HG03064 (cell line): ENCODE measurements at regions not wholly inside any gene's neighbourhood (a gene's known extent, or its start where the extent isn't known, plus 50 kb on each side); places are given as distances from the start of the nearest gene placed in this dataset.
"Not testable (repeated sequence)": the region's sequence is repeated elsewhere in the genome, so short reads cannot be mapped to it uniquely, and the experiment has no call there.

Source experiments
- ATAC-seq: cut with Tn5 transposase; IDR thresholded peaks from one replicate; pipeline ENCODE4 v1.9.1; 2021; ENCODE audit warnings: low read depth; ENCODE audit not compliant: unreplicated experiment

DNA sequence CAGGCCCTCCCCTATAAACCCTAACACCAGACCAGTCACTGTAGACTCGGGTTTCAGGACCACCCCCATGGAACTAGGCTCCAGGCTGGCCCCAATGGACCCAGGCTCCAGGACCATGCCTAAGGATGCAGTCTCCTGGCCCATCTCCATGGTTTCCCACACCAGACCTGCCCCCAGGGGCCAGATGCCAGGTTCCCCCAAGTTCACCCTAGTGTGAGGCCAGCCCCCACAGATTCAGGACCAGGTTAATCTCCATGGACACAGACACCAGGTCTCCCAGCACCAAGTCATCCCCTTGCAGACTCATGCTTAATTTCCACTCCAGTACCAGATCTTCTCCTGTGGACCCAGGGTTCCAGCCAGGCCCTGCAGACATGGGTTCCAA is 103.8 kb upstream of the LANCL2 start:
- no peak for ATAC-seq

DNA sequence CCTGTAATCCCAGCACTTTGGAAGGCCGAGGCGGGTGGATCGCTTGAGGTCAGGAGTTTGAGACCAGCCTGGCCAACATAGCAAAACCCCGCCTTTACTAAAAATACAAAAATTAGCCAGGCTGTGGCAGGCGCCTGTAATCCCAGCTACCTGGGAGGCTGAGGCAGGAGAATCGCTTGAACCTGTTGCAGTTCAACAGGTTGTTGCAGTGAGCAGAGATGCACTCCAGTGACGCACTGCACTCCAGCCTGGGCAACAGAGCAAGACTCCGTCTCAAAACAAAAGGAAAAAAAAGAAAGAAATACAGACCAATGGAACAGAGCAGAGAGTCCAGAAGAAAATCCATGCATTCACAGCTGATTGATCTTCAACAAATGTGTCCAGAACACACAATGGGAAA is 99.8 kb upstream of the LANCL2 start:
- not testable (repeated sequence) for ATAC-seq

DNA sequence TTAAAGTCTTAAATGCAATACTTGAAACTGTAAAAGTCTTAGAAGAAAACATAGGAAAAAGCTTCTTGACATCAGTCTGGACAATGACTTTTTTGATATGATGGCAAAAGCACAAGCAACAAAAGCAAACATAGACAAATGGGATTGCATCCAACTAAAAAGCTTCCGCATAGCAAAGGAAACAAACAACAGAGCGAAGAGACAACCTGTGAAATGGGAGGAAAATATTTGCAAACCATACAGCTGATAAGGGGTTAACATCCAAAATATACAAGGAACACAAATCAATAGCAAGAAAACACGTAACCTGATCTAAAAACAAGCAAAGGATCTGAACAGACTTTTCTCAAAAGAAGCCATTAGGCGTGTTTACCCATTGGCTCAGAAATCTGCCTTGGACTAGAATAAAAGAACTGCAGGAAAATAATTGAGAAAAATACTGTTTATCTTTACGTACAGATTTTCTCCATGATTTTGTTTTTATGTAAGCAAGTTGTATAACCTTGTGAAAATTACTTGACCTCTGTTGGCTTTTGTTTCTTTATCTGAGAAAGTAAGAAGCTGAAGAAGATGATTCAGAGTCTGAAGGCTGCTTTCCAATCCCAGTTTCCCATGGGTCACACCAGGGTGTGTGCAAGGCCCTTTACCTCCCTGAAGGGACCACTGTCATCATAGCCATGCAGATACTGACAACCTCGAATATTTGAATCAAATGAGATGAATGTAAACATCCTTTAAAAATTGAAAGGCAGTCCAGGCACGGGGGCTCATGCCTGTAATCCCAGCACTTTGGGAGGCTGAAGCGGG is 99.1 kb upstream of the LANCL2 start:
- ATAC-seq, result no peak

DNA sequence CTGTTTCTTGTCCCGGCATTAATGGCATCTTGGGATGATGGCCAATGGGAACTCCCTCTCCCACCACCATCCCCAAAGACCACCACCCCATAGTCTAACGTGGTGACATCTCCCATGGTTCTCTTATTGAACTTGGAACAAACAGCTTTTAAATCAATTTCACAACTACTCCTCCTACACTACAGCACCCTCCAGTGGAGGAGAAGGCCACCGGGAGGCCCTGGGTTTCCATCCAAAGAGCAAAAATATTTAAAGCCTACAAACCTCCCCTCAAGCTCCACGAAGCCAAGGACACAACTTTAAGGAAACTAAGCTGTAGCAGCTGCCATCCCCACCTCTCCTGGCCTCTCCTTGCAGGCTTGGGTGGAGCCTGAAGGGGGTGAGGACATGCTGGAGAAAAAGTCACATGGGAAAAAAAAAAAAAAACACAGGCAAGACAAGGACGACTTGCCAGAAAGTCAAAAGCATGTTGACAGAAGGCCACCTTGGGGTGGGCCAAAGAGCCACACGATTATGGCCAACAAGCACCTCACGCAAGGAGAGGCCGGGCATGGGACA is 94.0 kb upstream of the LANCL2 start:
- no peak for ATAC-seq

DNA sequence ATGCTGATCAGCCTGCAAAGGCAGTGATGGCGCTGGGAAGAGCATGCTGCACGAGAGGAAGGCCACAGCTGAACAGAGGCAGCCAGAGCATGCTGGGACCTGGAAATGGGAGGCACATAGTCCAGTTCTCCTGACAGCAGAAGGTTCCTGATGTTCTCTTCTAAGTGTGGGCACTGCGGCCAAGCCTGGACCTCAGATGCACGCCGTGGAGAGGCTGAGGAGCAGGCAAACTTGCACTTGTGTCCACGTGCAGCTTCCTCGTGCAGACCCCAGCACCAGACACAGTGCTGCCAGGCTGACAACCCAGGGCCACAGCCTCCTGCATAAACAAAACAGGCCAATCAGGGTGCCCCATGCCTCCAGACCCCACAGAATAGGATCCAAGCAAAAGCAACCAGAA is 93.5 kb upstream of the LANCL2 start:
- ATAC-seq, result no peak

DNA sequence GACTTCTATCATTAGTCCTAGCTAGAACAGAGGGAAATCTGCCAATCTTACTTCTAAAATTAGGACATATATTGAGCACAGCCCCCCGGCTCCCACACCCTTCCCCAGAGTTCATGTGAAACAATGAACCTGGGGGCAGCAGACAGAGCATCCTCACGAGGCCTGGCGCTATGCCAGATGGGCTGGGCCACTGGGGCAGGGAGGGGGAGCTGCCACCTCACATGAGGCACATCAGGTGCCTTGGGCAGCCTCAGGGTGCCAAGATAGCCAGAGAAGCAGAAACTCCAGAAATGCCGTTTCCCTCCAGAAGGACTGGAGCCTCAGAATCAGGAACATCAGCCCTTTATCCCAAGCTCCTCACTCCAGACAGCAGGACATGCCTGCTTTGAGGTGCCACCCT is 92.8 kb upstream of the LANCL2 start:
- ATAC-seq, result no peak

DNA sequence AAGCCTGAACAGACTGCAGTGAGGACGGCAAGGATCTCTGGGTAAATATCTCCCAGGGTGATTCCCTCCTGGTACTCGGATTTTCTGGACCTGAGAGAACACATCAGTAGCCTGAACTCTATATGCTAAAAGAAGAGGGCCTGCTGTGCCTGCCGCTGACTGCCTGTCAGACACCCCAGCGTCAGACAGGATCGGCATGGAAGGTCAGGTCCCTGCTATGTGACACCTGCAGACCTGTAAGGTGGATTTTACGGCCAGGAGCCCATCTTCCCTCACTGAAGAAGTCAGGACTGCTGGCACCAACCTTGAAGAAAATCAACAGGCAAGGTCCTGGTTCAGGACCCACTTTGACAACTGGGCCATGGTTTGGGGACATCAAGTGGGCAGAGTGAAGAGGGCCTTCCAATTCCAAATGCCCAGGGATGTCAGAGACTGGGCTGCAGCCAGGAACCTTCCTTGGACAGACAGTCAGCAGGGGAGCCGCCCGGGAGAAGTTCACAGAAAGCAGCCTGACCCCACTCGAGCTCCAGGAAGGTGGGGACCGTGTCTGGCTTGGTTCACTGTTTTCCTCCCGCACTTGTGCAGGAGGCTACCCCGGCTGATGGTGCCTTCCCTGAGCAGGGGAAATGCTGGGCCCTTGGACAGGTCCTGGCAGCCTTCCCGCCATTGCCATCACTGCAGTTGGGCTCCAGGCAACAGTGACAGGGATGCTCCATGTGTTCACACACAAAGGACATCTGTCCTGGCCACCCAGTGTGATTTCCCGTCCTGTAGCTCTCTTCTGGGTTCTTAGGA is 91.8 kb upstream of the LANCL2 start:
- ATAC-seq, result no peak

DNA sequence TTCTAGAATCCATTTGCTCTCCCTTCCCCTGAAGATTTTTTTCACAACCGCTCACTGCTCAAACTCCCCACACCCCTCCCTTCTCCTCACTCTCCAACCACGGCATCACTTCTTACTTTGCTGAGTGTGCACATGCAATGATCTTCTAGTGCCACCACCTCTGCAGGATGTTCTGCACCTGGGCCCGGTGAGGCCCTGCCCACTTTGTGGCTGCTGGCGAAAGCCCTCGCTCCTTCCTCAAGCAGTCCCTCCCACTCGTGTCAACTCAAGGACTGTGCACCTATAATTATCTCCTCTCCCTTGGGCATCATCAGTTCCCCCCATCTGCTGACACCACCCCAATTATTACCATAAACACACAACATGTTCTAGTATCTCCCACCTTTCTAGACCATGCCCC is 91.0 kb upstream of the LANCL2 start:
- ATAC-seq, result no peak

DNA sequence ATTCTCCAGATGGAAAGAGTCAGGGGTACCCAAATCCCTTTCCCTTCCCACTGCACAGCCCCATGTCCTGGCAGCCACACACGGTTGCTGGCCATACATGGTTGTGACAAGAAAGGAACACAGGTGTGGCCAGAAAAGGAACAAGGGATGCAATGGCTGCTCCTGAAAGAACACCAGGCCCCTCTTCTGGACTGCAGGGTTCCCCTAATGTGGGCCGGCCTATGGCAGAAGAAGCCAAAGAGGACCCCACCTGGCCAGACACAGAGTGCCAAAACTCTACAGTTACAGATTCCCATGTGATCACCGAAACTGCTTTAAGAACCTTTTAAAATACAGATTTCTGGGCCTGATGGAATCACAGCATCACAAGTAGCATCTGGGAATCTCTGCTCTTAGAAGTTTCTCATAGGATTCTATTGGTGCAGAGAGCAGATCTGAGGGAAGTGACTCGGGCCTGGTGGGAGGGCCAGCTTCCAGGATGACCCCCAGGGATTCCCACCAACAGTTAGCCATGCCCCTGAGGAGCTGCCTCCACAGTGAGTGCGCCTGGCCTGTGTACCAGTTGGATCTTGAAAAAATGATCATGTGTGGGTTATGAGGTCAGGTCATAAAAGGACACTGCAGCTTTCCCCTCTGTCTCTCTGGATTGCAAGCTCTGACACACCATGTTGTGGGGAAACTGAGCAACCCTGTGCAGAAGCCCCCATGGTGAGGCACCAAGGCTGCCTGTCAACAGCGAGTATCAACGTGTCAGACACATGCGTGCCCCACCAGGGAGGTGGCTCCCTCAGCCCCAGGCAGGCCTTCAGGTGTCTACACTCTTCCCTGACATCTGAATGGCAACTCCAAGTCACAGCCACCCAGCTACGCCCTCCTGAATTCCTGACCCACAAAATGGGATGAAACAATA is 89.6 kb upstream of the LANCL2 start:
- ATAC-seq, result no peak

DNA sequence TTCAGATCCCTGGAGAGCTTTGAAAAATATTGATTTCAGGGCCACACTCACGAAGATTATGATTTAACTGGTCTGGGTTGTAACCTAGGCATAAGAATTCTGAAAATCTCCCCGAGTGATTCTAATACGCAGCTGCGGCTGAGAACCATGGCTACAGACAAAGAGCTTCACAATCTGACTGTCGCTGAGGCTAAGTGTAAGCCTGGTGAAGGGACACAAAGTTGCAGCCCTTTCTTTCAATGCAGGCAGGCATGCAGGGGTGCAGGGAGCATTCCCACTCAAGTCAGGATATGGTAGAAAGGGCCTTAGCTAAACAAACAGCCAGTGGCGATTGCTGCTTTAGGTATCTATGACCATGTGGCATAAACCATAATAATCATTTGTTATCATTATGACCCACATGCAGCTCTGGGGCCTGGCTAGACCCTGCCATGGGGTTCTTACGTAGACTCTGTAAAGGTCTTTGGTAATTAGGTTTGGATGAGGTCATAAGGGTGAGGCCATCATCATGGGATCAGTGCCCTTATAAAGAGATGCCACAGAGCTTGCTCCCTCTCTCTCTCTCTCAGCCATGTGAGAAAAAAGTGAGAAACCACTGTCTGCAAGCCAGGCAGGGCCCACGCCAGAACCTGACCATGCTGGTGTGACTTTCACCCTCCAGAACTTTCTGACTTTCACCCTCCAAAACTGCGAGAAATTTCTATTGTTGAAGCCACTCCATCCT is 88.4 kb upstream of the LANCL2 start:
- no peak for ATAC-seq

DNA sequence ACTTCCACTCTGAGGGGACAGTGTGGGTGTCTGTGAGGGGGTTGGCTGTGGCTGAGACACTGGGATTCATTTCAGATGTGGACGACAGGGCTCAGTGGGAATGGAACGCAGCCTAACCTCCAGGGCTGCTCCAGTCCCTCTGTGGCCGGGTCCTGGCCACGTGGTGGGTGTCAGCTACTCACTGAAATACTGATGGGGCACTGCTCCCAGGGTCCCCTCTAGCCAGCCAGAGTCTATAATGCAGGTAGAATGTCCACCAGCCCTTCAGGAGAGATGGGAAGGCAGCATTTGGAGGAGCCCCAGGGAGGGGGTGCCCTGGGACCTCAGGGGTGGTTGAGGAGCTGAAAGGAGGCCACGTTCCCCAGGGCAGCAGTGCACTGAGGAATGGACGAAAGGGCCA is 87.2 kb upstream of the LANCL2 start:
- no peak for ATAC-seq

DNA sequence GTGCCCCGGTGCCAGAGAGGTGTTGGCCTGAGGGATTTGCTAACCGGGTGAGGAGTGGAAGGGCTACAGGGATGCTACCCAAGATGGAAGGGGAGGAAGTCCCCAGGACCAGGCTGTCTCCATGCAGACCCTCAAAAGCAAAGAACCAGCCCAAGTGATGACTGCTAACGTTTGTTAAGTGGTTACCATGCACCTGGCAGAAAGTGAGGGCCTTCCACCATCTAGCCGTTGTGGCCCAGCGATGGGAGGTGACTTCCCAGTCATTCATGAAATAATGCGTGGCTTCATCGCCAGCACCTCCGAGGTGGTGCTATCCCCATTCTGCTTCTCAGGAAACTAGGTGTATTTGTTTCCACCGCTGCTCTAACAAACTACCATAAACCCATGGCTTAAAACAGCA is 86.8 kb upstream of the LANCL2 start:
- ATAC-seq, result no peak

DNA sequence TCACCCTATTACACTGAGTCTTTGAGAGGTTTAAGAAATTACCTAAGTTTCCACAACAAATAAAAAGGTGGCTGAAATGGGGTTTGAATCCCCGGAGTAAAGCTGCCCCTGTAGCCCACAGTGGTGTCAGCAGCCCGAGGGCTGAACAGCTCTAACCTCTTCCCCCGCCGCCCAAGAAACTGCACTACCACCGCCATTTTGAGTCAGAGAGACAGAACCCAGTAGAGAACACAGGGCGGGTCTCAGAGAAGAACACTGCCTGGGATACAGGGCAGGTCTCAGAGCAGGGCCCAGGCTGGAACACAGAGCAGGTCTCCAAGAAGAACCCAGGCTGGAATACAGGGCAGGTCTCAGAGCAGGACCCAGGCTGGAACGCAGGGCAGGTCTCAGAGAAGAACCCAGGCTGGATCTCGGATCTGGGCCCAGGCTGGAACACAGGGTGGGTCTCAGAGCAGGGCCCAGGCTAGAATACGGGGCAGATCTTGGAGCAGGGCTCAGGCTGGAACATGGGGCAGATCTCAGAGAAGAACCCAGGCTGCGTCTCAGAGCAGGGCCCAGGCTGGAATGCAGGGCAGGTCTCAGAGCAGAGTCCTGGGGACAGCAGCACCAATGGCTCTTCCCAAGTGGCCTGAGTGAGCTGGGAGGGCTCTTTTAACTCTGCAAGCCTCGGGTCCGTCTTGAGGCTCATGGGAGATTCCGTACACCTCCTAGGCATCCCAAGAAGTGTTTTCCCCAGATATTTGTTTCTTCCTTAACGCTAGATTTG is 85.9 kb upstream of the LANCL2 start:
- ATAC-seq, result no peak

DNA sequence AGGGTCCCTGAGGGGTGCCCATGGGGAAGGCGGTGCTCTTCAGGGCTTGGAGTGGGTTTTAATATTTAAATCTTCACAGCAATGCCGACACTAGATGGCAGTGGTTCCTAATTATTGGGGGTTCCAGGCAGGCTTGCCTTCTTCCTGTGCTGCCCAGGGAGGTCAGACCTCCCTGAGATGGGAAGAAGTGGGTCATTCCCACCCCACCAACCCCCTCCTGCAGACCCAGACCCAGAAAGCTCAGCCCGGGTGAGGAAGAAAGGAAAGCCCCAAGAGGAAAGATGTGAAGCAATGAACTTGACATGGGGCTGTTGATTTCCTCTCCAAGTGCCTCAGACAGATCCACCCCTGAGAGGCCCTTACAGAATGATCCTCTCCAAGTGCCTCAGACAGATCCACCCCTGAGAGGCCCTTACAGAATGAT is 85.1 kb upstream of the LANCL2 start:
- ATAC-seq, result peak; percentile 81

DNA sequence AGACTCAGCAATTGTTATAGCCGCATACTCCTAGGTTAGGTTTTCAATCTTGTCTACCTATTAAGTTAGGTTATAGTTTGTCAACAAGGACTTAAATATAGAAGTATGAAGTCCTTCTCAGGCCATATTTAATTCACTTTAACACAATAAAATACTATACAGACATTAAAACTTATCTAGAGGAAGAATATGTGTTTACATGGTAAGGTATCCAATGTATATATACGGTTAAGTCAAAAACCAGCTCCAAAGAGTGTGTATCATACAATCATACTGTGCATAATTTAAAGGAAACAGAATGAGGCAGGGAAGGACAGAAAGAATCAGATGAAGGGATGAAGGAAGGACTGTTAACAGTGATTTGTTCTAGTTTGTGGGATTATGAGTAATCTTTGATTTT is 79.5 kb upstream of the LANCL2 start:
- no peak for ATAC-seq

DNA sequence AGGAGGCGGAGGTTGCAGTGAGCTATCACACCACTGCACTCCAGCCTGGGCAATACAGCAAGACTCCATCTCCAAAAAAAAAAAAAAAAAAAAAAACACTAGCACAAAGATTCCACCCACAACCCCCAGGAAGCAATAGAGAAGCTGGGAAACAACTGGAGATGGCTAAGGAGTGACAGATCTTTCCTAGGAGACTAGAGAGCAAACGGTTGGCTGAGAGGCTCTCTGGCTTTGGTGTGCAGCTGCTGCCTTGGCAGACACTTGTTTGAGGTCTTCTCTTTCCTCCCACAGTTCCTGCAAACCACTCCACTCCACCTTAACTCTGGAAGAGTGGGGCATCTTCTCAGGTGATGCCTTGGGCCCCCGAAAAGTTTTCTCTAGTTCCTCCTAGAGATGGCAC is 78.5 kb upstream of the LANCL2 start:
- no peak for ATAC-seq

DNA sequence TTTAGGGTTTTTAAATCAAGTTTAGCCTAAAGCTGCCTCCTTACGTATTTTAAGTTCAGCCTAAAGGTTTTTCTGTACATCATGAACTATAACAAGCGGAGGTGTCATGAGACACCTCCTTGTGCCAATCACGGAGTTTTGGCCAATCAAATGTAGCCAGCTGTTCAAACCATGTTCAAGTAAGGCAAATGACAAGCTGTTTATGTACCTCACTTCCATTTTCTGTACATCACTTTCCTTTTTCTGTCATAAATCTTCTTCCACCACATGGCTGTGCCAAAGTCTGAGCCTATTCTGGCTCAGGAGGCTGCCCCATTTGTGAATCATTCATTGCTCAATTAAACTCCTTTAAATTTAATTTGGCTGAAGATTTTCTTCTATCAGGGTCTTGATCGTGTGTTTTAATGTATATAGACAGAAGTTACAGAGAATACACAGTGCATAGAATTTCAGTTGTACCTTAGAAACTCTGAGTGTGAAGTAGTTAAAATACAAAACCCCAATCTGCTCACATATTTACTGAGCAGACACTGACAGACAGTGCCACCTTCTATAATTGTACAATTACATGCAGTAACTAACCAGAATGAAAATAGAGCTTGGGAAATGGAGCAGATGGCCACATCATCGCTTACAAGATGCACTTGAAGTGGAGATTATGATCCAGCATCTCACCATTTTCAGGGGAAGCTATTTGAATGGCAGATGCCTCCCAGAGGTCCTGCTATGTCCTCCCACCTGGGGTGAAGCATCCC is 76.9 kb upstream of the LANCL2 start:
- no peak for ATAC-seq

DNA sequence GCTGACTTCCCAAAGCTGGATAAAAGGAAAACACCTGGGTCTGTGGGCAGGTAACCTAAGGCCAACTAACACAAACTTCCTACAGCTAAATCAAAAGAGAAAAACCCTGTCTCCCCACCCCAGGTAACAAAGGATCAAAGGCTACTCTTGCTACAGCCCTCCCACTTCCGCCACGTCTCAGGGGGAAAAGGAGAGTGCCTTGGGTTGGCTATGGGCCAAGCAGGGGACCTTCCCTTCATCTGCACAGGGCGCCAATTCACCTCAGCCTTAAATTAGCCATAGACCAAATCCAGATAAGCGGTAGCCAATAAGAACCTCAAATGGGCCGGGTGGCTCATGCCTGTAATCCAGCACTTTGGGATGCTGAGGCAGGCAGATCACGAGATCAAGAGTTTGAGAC is 69.1 kb upstream of the LANCL2 start:
- no peak for ATAC-seq
